ENCODE measurements at regions not wholly inside any gene's neighbourhood (a gene's known extent, or its start where the extent isn't known, plus 50 kb on each side); places are given as distances from the start of the nearest gene placed in this dataset.

GRCh38 chr20:3326779-3327521 lies 80.5 kb downstream of the DNAAF9 start:
- no peak overlapping the region for H3K4me3 Mint-ChIP-seq
- no peaks in the 10 kb centered on the region; the same call in 1 of the 2 replicates for H4K20me1 ChIP-seq (replicated peaks; ENCODE audit: insufficient read depth)
- H2AFZ ChIP-seq: no peak overlapping the region
- no peak overlapping the region for H3K4me2 ChIP-seq
- ATAC-seq (no peak), DNase-seq (ENCODE audit: low spot score) (no peak)
- no peak for TF ChIP-seq STAT1 (IDR thresholded peaks at IDR 0.05; ENCODE audit: unreplicated experiment)
- no peak for TF ChIP-seq CTCF (conservative IDR thresholded peaks at IDR 0.05; ENCODE audit: low read depth in 2 of 2)
- no peak for TF ChIP-seq JUNB (IDR thresholded peaks at IDR 0.05; ENCODE audit: unreplicated experiment)
- no peak for TF ChIP-seq EZH2 (IDR thresholded peaks at IDR 0.05; ENCODE audit: low read depth, unreplicated experiment)
- TF ChIP-seq REST (IDR thresholded peaks at IDR 0.05; ENCODE audit: unreplicated experiment): no peak
- TF ChIP-seq CREB1 (CRISPR knock-in tag; IDR thresholded peaks at IDR 0.05; ENCODE audit: low read depth): no peak
- TF ChIP-seq ZNF462 (CRISPR knock-in tag; IDR thresholded peaks at IDR 0.05): no peak
- H3K27me3 Mint-ChIP-seq (ENCODE audit: insufficient read depth, low read depth, poor library complexity): peaks cover 1% of the 10 kb centered on the region
- H3K27ac Mint-ChIP-seq: no peak overlapping the region
- H3K4me1 Mint-ChIP-seq: no peaks in the 10 kb centered on the region
- no peaks in the 10 kb centered on the region for H3K27me3 ChIP-seq (ENCODE audit: insufficient read depth)
- H3K36me3 Mint-ChIP-seq (ENCODE audit: low read depth): peaks cover 6% of the 10 kb centered on the region; the same call in 1 of the 3 replicates
- H3K79me2 ChIP-seq (replicated peaks; ENCODE audit: insufficient read depth): no peaks in the 10 kb centered on the region
- no peaks in the 10 kb centered on the region for H3K36me3 ChIP-seq (ENCODE audit: insufficient read depth)
- no peaks in the 10 kb centered on the region for H3K4me1 ChIP-seq (ENCODE audit: insufficient read depth)
- no peak overlapping the region for H3K4me3 ChIP-seq
- H3K9me2 ChIP-seq (ENCODE audit: insufficient read depth): no peaks in the 10 kb centered on the region
- no peaks in the 10 kb centered on the region for H3F3A ChIP-seq (replicated peaks; ENCODE audit: low read depth)
- no peaks in the 10 kb centered on the region for H3K9me3 Mint-ChIP-seq
- H3K27ac ChIP-seq (ENCODE audit: low read depth): no peak overlapping the region
